WTC11 (cell line): ENCODE measurements at regions not wholly inside any gene's neighbourhood (a gene's known extent, or its start where the extent isn't known, plus 50 kb on each side); places are given as distances from the start of the nearest gene placed in this dataset.

ENCODE experiments used
- ATAC-seq: fragments of 200-7000 bp; cut with Tn5 transposase; 2 replicates; pipeline ENCODE4 v1.10.0; 2021; ENCODE audit warnings: mild to moderate bottlenecking, moderate library complexity
- CTCF ChIA-PET: fragments of 300-600 bp; sonication (Branson Sonifier 250); formaldehyde crosslinking; loops from one replicate; lab custom pipeline; 2021; ENCODE audit warnings: antibody characterized with exemption; lab: Charles Lee
- POLR2A ChIA-PET: fragments of 350-600 bp; sonication (Branson Sonifier 250); formaldehyde crosslinking; loops from one replicate; lab custom pipeline; 2021; ENCODE audit warnings: antibody characterized with exemption; lab: Charles Lee
- DNase-seq: peaks from one replicate; pipeline ENCODE4 v3.0.0; 2021; ENCODE audit warnings: low spot score
- H3K27ac Mint-ChIP-seq: 2 replicates; pipeline ENCODE4 v1.8.0; 2021; ENCODE audit warnings: mixed read lengths
- H3K27me3 Mint-ChIP-seq: 2 replicates; pipeline ENCODE4 v1.8.0; 2021; ENCODE audit warnings: low read depth, mild to moderate bottlenecking, moderate library complexity, mixed read lengths
- H3K36me3 Mint-ChIP-seq: 2 replicates; pipeline ENCODE4 v1.8.0; 2021; ENCODE audit warnings: mixed read lengths
- H3K4me1 Mint-ChIP-seq: 2 replicates; pipeline ENCODE4 v1.8.0; 2022; ENCODE audit warnings: mixed read lengths
- H3K4me3 Mint-ChIP-seq: 2 replicates; pipeline ENCODE4 v1.8.0; 2021; ENCODE audit warnings: mild to moderate bottlenecking, moderate library complexity, mixed read lengths
- H3K9me3 Mint-ChIP-seq: 2 replicates; pipeline ENCODE4 v1.8.0; 2021; ENCODE audit warnings: mixed read lengths
- CREM ChIP-seq: sonication (generic); formaldehyde crosslinking; IDR thresholded peaks from 2 replicates; pipeline ENCODE4 v1.8.1; 2022; ENCODE audit warnings: mild to moderate bottlenecking, missing genetic modification reagents, moderate library complexity
- E2F4 ChIP-seq: sonication (generic); formaldehyde crosslinking; IDR thresholded peaks from 2 replicates; pipeline ENCODE4 v1.8.1; 2022; ENCODE audit warnings: low read depth, mild to moderate bottlenecking, moderate library complexity, missing genetic modification reagents, borderline replicate concordance
- ELF4 ChIP-seq: sonication (generic); formaldehyde crosslinking; IDR thresholded peaks from 2 replicates; pipeline ENCODE4 v1.8.1; 2022; ENCODE audit warnings: low read depth, mild to moderate bottlenecking, moderate library complexity, missing genetic modification reagents
- FOXJ3 ChIP-seq: sonication (generic); formaldehyde crosslinking; IDR thresholded peaks from 2 replicates; pipeline ENCODE4 v1.9.0; 2021; ENCODE audit warnings: missing genetic modification reagents, mild to moderate bottlenecking, borderline replicate concordance
- FOXK1 ChIP-seq: sonication (generic); formaldehyde crosslinking; IDR thresholded peaks from 2 replicates; pipeline ENCODE4 v1.8.0; 2022; ENCODE audit warnings: mild to moderate bottlenecking, moderate library complexity, missing genetic modification reagents
- JUN ChIP-seq: sonication (generic); formaldehyde crosslinking; IDR thresholded peaks from 2 replicates; pipeline ENCODE4 v1.8.0; 2023; ENCODE audit warnings: mild to moderate bottlenecking, missing genetic modification reagents
- KAT7 ChIP-seq: sonication (generic); formaldehyde crosslinking; IDR thresholded peaks from 2 replicates; pipeline ENCODE4 v1.8.1; 2023; ENCODE audit warnings: missing genetic modification reagents, mild to moderate bottlenecking, borderline replicate concordance
- MAX ChIP-seq: sonication (generic); formaldehyde crosslinking; IDR thresholded peaks from 2 replicates; pipeline ENCODE4 v1.8.0; 2022; ENCODE audit warnings: mild to moderate bottlenecking, missing genetic modification reagents
- MXD4 ChIP-seq: fragments of 250-450 bp; sonication (Bioruptor Pico); IDR thresholded peaks from 2 replicates; pipeline ENCODE4 v1.8.0; 2021; ENCODE audit warnings: mild to moderate bottlenecking, moderate library complexity, borderline replicate concordance
- NFE2L1 ChIP-seq: sonication (generic); formaldehyde crosslinking; IDR thresholded peaks from 2 replicates; pipeline ENCODE4 v1.8.1; 2023; ENCODE audit warnings: missing genetic modification reagents
- NR1H2 ChIP-seq: sonication (generic); formaldehyde crosslinking; IDR thresholded peaks from 2 replicates; pipeline ENCODE4 v1.9.0; 2021; ENCODE audit warnings: mild to moderate bottlenecking, moderate library complexity, missing genetic modification reagents
- OVOL2 ChIP-seq: fragments of 250-450 bp; sonication (Bioruptor Pico); IDR thresholded peaks from 2 replicates; pipeline ENCODE4 v1.9.0; 2021; ENCODE audit warnings: mild to moderate bottlenecking, borderline replicate concordance
- PRRX2 ChIP-seq: fragments of 250-450 bp; sonication (Bioruptor Pico); IDR thresholded peaks from 2 replicates; pipeline ENCODE4 v1.8.0; 2021; ENCODE audit warnings: mild to moderate bottlenecking
- RELA ChIP-seq: sonication (generic); formaldehyde crosslinking; IDR thresholded peaks from 2 replicates; pipeline ENCODE4 v1.8.1; 2022; ENCODE audit warnings: missing genetic modification reagents, mild to moderate bottlenecking, borderline replicate concordance
- RORB ChIP-seq: fragments of 250-450 bp; sonication (Bioruptor Pico); IDR thresholded peaks from 2 replicates; pipeline ENCODE4 v1.9.0; 2021; ENCODE audit warnings: mild to moderate bottlenecking
- SMAD3 ChIP-seq: sonication (generic); formaldehyde crosslinking; IDR thresholded peaks from 2 replicates; pipeline ENCODE4 v1.8.0; 2022; ENCODE audit warnings: missing genetic modification reagents, mild to moderate bottlenecking, borderline replicate concordance
- SMAD4 ChIP-seq: sonication (generic); formaldehyde crosslinking; IDR thresholded peaks from 2 replicates; pipeline ENCODE4 v1.8.0; 2022; ENCODE audit warnings: mild to moderate bottlenecking, missing genetic modification reagents
- SP1 ChIP-seq: sonication (generic); formaldehyde crosslinking; conservative IDR thresholded peaks from 2 replicates; pipeline ENCODE4 v1.8.1; 2022; ENCODE audit warnings: missing genetic modification reagents
- TEAD4 ChIP-seq: sonication (generic); formaldehyde crosslinking; IDR thresholded peaks from 2 replicates; pipeline ENCODE4 v1.8.0; 2022; ENCODE audit warnings: mild to moderate bottlenecking, missing genetic modification reagents
- TP53 ChIP-seq: sonication (generic); formaldehyde crosslinking; IDR thresholded peaks from 2 replicates; pipeline ENCODE4 v1.8.1; 2023; ENCODE audit warnings: mild to moderate bottlenecking, missing genetic modification reagents
- ZBTB21 ChIP-seq: sonication (generic); formaldehyde crosslinking; IDR thresholded peaks from 2 replicates; pipeline ENCODE4 v1.8.1; 2023; ENCODE audit warnings: mild to moderate bottlenecking, missing genetic modification reagents, borderline replicate concordance
- ZNF138 ChIP-seq: sonication (generic); formaldehyde crosslinking; conservative IDR thresholded peaks from 2 replicates; pipeline ENCODE4 v1.8.1; 2022; ENCODE audit warnings: mild to moderate bottlenecking, moderate library complexity, missing genetic modification reagents
- ZNF317 ChIP-seq: sonication (generic); formaldehyde crosslinking; IDR thresholded peaks from 2 replicates; pipeline ENCODE4 v1.8.1; 2023; ENCODE audit warnings: low read depth, mild to moderate bottlenecking, moderate library complexity, missing genetic modification reagents, borderline replicate concordance
- ZNF396 ChIP-seq: fragments of 250-450 bp; sonication (Bioruptor Pico); IDR thresholded peaks from 2 replicates; pipeline ENCODE4 v1.8.0; 2021; ENCODE audit warnings: mild to moderate bottlenecking, moderate library complexity, borderline replicate concordance
- TF ChIP-seq, protein P1 (sequence below): fragments of 250-450 bp; sonication (Bioruptor Pico); IDR thresholded peaks from 2 replicates; pipeline ENCODE4 v1.9.0; 2021; ENCODE audit warnings: mild to moderate bottlenecking
- TF ChIP-seq, protein P2 (sequence below): fragments of 250-450 bp; sonication (Bioruptor Pico); IDR thresholded peaks from 2 replicates; pipeline ENCODE4 v1.8.0; 2021; ENCODE audit warnings: mild to moderate bottlenecking
- TF ChIP-seq, protein P3 (sequence below): sonication (generic); formaldehyde crosslinking; IDR thresholded peaks from 2 replicates; pipeline ENCODE4 v1.8.0; 2023; ENCODE audit warnings: missing genetic modification reagents
- TF ChIP-seq, protein P4 (sequence below): sonication (generic); formaldehyde crosslinking; IDR thresholded peaks from 2 replicates; pipeline ENCODE4 v1.8.1; 2023; ENCODE audit warnings: mild to moderate bottlenecking, missing genetic modification reagents, moderate library complexity
- TF ChIP-seq, protein P5 (sequence below): fragments of 250-450 bp; sonication (Bioruptor Pico); IDR thresholded peaks from 2 replicates; pipeline ENCODE4 v1.9.0; 2021; ENCODE audit warnings: mild to moderate bottlenecking

DNA sequence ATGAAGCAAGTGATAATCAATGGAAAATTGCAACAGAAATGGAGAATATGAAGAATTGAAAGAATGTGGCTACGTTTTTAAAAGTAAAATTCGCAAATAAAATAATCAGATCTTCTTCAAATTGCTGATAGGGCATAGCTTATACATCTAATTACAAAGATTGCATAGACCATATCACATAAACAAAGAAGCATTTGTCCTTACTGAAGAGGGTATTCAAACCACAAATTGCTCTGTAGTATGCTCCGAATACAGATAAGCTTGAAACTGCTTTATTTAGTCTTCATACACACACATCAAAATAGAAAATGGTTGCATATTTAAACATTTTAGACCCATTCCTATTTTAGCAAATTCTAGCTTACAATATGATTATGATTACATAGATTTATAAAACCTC lies 206.7 kb upstream of the SLIT2 start:
- Mint-ChIP-seq H3K36me3 (no peaks in the 10 kb centered on the region), H3K27ac (no peak overlapping the region), H3K9me3 (no peaks in the 10 kb centered on the region), H3K4me1 (peaks cover 22% of the 10 kb centered on the region), H3K4me3 (no peak overlapping the region), H3K27me3 (no peaks in the 10 kb centered on the region)
- DNase-seq (no peak), ATAC-seq (no peak)
- ChIA-PET POLR2A (no interaction called here), CTCF (no interaction called here)
- TF ChIP-seq JUN: no peak
- TF ChIP-seq, protein P1, sequence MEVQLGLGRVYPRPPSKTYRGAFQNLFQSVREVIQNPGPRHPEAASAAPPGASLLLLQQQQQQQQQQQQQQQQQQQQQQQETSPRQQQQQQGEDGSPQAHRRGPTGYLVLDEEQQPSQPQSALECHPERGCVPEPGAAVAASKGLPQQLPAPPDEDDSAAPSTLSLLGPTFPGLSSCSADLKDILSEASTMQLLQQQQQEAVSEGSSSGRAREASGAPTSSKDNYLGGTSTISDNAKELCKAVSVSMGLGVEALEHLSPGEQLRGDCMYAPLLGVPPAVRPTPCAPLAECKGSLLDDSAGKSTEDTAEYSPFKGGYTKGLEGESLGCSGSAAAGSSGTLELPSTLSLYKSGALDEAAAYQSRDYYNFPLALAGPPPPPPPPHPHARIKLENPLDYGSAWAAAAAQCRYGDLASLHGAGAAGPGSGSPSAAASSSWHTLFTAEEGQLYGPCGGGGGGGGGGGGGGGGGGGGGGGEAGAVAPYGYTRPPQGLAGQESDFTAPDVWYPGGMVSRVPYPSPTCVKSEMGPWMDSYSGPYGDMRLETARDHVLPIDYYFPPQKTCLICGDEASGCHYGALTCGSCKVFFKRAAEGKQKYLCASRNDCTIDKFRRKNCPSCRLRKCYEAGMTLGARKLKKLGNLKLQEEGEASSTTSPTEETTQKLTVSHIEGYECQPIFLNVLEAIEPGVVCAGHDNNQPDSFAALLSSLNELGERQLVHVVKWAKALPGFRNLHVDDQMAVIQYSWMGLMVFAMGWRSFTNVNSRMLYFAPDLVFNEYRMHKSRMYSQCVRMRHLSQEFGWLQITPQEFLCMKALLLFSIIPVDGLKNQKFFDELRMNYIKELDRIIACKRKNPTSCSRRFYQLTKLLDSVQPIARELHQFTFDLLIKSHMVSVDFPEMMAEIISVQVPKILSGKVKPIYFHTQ (CRISPR knock-in tag): no peak
- no peak for TF ChIP-seq E2F4 (CRISPR knock-in tag)
- no peak for TF ChIP-seq FOXK1 (CRISPR knock-in tag)
- no peak for TF ChIP-seq RELA
- no peak for TF ChIP-seq TEAD4 (CRISPR knock-in tag)

- DNase-seq (no peak), ATAC-seq (no peak)
- H3K4me3 Mint-ChIP-seq: no peak overlapping the region
- no peaks in the 10 kb centered on the region for H3K27me3 Mint-ChIP-seq
- no peak overlapping the region for H3K27ac Mint-ChIP-seq
- POLR2A ChIA-PET: no interaction called here
- peaks cover 22% of the 10 kb centered on the region for H3K4me1 Mint-ChIP-seq
- TF ChIP-seq CREM (CRISPR knock-in tag) (no peak), ZNF138 (CRISPR knock-in tag) (no peak), KAT7 (CRISPR knock-in tag) (no peak), PRRX2 (CRISPR knock-in tag) (no peak)
- TF ChIP-seq, protein P2, sequence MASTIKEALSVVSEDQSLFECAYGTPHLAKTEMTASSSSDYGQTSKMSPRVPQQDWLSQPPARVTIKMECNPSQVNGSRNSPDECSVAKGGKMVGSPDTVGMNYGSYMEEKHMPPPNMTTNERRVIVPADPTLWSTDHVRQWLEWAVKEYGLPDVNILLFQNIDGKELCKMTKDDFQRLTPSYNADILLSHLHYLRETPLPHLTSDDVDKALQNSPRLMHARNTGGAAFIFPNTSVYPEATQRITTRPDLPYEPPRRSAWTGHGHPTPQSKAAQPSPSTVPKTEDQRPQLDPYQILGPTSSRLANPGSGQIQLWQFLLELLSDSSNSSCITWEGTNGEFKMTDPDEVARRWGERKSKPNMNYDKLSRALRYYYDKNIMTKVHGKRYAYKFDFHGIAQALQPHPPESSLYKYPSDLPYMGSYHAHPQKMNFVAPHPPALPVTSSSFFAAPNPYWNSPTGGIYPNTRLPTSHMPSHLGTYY (CRISPR knock-in tag): no peak
- TF ChIP-seq, protein P3, sequence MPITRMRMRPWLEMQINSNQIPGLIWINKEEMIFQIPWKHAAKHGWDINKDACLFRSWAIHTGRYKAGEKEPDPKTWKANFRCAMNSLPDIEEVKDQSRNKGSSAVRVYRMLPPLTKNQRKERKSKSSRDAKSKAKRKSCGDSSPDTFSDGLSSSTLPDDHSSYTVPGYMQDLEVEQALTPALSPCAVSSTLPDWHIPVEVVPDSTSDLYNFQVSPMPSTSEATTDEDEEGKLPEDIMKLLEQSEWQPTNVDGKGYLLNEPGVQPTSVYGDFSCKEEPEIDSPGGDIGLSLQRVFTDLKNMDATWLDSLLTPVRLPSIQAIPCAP (CRISPR knock-in tag): no peak
- CTCF ChIA-PET: no interaction called here
- no peaks in the 10 kb centered on the region for H3K9me3 Mint-ChIP-seq
- no peaks in the 10 kb centered on the region for H3K36me3 Mint-ChIP-seq
Observed at GRCh38 chr4:20044502-20044911, 207.2 kb upstream of the SLIT2 start.

GRCh38 chr4:20043991-20044390 lies 207.7 kb upstream of the SLIT2 start:
- POLR2A ChIA-PET: no interaction called here
- no peaks in the 10 kb centered on the region for H3K9me3 Mint-ChIP-seq
- ATAC-seq (no peak), DNase-seq (no peak)
- H3K4me3 Mint-ChIP-seq: no peak overlapping the region
- peaks cover 22% of the 10 kb centered on the region for H3K4me1 Mint-ChIP-seq
- CTCF ChIA-PET: no interaction called here
- H3K36me3 Mint-ChIP-seq: no peaks in the 10 kb centered on the region
- no peaks in the 10 kb centered on the region for H3K27me3 Mint-ChIP-seq
- no peak overlapping the region for H3K27ac Mint-ChIP-seq
- no peak for TF ChIP-seq RORB (CRISPR knock-in tag)
- no peak for TF ChIP-seq CREM (CRISPR knock-in tag)
- TF ChIP-seq, protein P4, sequence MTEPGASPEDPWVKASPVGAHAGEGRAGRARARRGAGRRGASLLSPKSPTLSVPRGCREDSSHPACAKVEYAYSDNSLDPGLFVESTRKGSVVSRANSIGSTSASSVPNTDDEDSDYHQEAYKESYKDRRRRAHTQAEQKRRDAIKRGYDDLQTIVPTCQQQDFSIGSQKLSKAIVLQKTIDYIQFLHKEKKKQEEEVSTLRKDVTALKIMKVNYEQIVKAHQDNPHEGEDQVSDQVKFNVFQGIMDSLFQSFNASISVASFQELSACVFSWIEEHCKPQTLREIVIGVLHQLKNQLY (CRISPR knock-in tag): no peak
- no peak for TF ChIP-seq ZBTB21 (CRISPR knock-in tag)
- TF ChIP-seq NR1H2 (CRISPR knock-in tag): no peak
- no peak for TF ChIP-seq ZNF317 (CRISPR knock-in tag)
- no peak for TF ChIP-seq TP53 (CRISPR knock-in tag)
- TF ChIP-seq, protein P5, sequence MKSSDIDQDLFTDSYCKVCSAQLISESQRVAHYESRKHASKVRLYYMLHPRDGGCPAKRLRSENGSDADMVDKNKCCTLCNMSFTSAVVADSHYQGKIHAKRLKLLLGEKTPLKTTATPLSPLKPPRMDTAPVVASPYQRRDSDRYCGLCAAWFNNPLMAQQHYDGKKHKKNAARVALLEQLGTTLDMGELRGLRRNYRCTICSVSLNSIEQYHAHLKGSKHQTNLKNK: no peak
- no peak for TF ChIP-seq SMAD4 (CRISPR knock-in tag)
- no peak for TF ChIP-seq ZNF138 (CRISPR knock-in tag)
- TF ChIP-seq SMAD3: no peak
- TF ChIP-seq SP1: no peak
- no peak for TF ChIP-seq NFE2L1 (CRISPR knock-in tag)
- TF ChIP-seq OVOL2 (CRISPR knock-in tag): no peak
- no peak for TF ChIP-seq ELF4 (CRISPR knock-in tag)
- TF ChIP-seq MXD4 (CRISPR knock-in tag): no peak
- TF ChIP-seq ZNF396: no peak
- TF ChIP-seq MAX: no peak
- TF ChIP-seq FOXJ3 (CRISPR knock-in tag): no peak
